ENCODE measurements at regions not wholly inside any gene's neighbourhood (a gene's known extent, or its start where the extent isn't known, plus 50 kb on each side); places are given as distances from the start of the nearest gene placed in this dataset.
"Not testable (repeated sequence)": the region's sequence is repeated elsewhere in the genome, so short reads cannot be mapped to it uniquely, and the experiment has no call there.

DNA sequence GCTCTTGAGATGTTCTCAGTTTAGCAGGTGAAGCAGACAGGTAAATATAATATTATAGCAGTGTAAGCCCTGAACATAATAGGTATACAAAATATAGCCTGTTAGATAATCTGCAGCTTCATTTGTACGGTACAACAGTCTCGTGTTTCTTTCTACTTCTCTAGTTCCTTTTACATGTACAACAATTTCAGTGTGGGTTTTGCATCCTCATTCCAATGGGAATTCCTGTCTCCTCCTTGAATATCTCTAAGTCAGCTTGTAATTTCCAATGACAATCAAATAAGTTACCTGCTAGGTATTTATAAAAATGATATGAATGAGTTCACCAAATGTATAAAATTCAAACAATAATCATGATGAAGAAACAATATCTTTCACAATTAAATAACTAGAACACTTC, 330.0 kb upstream of the RND3 start:
- DNase-seq, result no peak

DNA sequence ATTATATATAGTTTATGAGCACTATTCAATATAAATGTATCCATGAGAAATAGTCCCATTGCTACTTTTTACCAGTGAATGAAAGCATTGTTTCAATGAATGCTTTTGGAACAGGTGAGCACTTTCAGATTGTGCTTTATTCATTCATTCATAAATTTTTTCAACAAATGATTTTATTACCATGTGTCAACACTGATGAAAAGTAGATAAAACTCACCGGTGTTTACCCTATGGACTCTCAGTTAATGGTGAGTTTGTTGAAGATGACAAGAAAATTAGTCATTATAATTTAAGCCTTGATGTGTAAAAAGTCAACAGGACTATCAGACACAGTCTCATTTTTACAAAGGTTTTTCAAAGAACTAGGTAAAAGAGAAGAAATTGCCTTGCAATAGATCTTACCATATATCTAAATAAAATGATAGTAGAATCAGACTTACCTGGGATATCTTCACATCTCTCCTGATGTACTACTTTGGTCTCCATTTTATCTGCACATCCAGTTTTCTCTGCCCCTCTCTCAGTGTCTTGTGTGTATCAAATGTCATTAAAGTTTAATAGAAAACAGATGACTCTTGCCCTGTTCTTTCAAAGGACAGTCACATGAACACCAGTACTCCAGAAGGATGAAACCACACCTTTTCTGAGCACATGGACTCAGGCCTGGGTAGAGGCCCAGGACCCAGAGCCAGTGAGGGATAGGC, 325.3 kb upstream of the RND3 start:
- DNase-seq, result no peak

DNA sequence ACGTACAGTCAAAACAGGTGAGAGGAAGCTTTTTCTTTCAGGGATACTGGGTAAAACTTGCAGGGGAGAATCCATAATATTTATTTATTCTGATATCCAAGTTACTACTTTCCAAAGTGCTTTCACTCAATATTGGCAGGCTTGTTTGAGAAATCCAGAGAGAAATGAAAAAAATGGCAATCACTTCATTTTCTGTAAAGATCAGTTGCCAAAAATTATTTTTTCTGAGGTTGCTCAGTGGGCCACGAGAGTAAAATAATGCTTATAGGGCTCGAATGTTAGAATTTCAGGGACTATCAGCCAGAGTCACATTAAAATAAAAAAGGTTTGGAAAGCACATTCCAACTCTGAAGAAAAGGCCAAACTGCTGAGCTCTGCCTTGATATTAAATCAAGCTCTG, 324.6 kb upstream of the RND3 start:
- DNase-seq, result no peak

DNA sequence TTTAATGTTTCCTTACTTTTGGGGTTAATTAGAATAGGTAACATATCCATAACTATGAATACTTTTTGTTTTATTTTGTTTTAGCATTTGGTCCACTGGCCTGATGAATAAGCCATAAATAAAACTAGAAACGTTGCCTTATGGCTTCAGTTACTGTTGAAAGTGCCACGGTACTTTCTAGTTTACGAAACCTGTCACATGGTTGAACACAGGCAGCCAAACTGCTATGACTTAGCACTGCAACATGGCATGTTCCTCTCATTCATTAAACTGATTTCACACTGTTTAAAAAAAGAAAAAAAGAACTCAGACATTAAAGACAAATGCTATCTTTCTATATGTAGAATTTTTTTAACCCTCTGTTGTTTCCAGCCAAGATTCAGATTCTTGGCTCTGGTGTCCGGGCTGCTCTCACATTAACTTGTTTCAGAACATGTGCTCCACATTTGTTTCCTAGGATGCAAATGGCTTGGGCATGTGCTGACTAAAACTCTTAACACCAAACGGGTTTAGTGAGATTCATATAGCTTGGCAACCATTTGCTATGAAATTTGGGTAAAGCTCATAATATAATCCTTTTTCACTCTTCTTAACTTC, 323.9 kb upstream of the RND3 start:
- no peak for DNase-seq

DNA sequence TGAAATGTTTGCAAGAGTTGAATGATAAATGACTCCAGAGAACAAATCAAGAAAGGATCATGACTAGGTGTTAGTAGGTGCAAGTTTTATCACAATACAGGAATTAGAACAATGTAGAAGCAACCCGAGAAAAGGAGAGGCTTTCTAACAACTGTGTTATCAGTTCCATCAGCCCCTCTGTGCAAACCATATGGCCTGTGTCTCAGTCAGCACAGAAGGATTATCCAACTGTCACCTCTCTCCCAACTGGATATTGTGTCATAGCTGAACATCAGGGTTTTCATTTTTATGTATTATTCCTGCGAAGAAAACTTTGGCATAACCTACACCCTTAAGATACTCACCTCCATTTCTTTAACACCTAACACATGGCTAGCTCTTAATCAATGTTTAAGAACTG, 321.6 kb upstream of the RND3 start:
- DNase-seq, result no peak

DNA sequence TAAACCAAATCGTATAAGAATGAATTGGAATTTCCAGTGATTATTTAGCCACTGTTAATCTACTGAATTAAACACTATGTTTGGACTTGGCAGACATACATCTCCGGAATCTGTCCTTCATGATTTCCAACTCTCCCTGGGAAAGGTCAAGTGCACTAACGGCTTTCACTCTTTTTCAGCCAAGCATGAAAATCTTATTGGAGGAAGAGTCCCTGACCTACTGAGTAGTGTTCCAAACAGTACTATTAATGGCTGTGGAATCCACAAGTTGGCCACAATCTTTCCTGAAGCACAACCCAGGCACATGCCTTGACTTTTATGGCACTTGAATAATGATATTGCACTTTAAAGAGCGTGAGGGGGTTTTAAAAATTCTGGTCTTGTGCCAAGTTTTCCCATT, 318.9 kb upstream of the RND3 start:
- DNase-seq, result no peak

DNA sequence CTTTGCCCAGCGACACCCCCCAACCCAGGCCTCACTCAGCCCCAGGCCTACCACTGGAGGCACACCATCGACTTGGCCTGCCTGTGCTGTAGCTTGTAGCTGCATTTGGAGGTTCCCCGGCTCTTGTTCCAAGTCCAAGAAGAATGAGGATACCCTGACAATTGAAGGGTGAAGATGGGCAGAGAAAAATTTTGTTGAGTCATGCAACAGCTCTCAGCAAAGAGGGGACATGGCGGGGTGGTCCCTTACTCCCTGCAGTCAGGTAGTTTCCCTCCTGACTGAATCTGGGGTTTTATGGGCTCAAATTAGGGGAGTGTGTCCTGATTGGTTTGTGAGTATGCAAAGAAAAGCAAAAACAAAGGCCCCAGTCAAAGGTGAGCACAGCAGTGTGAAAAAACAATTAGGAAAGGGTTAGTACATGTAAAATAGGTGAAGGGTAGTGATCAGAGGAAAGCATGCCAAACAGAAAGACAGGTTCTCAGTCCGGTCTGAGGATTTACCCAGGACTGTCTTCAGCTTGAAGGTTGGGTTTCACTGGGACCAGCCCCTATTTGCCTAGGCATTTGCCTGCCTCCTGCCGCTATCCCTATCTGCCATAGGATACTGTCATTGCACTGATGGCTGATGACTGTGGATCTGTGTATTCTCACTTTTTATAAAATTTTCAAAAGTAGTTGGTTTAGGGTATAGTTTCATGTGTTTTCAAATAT, 316.4 kb upstream of the RND3 start:
- DNase-seq, result no peak

DNA sequence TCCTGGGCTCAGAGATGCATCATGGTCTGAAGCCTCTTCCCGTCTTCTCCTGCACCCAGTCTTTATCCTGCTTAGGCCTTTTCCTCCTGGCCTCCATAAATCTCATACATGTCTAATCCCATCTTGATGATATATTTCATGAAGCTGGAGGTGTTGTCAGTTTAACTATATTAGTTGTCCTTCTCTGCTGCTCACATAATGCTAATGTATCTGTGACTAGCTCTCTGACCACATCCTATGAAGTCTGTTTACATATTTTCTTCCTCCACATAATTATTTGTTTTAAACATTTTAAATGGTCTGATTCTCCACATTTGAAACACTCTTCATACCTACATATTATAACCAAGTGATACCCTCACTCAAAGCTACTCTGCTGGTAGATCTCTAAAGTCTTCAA, 315.2 kb upstream of the RND3 start:
- DNase-seq, result no peak

DNA sequence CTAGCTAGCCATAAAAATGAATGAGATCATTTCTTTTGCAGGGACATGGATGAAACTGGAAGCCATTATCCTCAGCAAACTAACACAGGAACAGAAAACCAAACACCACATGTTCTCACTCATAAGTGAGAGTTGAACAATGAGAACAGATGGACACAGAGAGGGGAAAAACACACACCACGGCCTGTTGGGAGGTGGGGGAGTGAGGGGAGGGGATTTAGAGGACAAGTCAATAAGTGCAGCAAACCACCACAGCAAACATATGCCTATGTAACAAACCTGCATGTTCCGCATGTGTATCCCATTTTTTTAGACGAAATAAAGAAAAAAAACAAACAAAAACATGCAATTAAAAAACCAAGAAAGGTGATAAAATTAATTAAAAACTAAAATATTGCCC, 308.8 kb upstream of the RND3 start:
- DNase-seq, result not testable (repeated sequence)

DNA sequence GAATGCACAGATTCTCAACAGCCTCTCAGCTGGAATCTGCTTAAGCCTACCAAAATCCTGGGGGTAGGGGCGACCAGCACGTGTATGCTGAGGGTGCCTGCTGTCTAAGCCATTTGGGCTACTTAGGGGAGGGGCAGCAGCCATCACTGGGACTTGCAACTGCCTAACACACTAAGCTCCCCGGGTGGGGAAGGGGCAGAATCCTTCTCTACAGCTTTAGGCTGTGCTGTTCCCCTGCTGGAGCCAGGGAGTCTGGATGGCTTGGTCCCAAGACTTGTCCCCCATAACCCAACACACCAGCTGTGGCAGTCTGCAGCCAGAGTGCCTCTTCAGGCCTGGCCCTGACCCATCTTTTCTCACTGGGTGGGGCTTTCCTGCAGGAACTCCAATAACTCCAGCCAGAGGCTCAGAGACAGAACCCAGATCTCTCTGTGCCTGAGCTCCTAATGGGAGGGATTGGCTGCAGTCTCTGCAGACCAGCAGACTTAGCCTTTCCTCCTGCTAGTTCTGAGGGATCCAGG, 305.4 kb upstream of the RND3 start:
- DNase-seq, result no peak

DNA sequence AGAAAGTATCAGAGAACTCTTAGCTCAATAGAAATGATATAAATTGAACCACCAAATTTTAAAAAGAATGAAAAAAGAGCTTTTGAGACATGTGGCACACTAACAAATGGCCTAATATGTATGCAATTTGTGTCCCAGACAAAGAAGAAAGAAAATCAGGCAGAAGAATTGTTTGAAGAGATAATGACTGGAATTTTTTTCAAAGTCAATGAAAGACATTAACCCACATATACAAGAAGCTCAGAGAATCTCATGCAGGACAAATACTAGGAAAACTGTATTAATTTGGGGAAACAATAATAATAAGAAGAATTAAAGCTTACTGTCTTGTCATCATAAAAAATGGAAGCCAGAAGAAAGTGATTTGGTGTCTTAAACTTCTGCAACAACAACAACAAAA, 304.1 kb upstream of the RND3 start:
- no peak for DNase-seq

DNA sequence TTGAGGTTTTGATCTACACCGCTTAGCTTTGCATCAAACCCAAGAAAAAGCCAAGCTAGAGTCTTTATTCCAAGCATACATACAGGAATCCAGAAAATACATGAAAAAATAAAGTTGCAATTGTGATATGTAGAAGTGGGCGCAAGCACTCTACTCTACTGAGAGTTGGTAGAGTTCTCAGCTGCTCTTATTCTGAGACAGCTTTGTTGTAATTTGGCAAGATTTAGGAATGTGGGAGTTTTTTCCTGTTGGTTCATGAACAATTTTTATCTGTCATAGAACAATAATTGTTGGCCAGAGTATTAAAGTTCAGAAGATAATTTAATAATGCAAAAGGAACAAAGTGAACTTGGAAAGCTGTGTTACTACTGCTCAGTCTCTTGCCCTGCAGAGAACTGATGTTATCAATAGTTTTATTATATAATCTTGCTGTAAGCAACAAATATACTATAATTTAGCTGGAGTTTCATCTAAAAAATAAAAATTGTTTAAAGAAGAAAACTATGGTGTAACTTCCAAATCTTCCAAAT, 302.0 kb upstream of the RND3 start:
- no peak for DNase-seq

DNA sequence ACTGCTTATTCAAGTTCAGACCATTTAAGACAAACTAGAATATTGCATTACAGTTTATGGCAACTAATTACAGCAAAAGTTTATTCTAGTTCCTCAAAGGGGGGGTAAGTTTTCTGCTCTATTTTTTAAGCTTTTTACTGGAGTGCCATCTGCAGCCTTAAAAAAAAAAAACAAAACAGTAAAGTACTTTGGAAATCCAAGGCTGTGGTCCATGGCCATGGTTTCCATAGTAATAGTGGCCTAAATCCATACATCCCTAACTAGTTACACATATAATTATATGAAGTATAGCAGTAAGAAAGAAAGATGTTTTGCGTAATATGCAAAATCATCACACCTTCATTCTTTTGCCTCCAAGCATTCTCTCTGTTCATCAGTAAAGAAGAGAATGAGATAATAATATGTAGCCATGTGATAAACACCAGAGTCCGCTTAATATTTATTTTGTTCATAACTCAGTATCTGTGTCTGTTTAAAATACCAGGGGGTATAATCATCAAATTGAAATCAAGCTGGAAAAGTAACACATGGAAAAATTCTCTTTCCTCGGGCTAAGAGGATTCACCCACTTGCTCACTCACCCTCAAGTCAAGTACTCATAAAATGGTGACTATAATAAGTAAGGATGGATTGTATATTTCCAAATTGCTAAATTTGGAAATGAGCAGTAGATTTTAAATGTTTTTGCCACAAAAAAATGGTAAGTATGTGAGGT, 301.1 kb upstream of the RND3 start:
- no peak for DNase-seq

DNA sequence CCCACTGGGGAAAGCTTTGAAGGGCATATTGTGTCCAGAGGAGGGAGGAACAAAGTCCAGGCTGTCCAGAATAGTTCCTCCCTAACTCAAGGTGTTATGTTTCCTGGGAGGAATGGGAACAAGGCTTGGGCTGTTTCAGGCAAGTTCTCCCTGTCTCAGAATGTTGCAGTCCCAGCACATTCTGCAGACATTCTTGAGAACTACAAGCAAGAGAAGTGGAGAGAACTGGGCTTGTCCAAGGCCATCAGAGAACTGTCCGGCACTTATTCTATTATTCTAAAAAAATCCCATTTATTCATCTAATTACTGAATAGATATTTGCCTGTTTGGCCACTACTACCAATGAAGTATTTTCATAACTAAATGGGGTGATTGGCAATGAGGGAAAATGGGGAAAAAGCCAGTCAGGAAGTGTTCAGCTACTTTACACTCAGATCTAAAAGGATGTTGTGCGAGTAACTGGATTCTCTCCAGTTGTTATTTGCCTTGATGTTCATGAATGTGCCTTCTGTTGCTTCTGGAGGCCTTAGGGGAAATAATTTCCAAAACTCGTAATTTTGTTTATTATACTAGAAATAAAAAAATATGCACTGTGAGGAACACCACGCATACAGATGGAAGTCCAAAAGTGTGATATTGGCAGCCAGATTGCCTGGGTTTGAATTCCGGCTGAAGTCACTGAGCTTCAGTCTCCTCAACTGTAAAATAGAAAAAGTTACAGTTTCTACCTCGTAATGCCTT, 300.1 kb upstream of the RND3 start:
- DNase-seq, result no peak

DNA sequence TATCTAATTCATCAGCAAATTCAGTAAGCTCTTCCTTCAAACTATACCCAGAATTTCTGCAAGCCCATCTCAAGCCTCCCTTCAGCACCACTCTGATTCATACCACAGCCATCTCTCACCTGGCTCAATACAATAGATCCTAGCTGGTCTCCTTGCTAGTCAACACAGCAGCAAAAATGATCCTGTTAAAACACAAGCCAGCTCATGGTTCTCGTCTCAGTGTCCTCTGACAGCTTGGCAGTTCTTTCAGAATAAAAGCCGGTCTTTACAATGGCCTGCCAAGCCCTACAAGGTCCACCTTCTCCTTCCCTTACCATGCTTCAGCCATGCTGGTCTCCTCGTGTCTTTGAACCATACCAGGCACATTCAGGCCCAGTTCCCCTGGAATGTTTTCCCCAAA, 296.9 kb upstream of the RND3 start:
- DNase-seq, result no peak

DNA sequence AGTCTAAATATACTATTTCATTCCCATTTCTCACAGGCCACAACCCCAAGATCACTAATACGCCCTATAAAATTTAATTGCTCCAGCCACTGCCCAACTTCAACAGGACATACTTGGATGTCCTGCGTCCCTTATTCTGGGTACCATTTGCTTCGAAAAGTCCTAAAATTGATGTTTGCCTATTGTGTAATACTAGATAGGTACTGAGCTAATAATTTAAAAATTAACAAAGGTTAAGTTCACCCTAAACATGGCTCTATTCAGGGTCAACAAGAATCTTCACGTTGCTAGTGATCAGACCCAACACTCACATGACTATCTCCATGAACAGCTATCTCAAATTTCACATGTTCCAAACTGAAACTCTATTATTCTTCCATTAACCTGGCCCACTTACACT, 296.4 kb upstream of the RND3 start:
- no peak for DNase-seq

DNA sequence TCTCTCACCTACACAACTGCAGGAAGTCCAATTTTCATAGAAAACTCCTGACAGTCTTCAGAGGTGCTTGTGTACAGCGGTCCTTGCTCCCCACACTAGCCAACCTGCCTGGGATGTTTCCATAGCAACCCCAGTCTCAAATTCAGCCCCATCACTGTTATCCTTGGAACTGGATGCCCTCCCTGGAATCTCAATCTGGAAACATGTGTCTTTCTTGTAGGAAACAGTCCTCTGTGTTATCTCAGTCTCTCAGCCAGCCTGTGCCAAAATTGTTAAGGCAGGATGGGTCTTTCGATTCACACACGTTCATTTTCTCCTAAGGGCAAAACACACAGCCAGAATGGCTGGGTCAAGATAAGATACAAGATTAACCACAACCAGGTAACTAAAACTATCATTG, 295.5 kb upstream of the RND3 start:
- no peak for DNase-seq

DNA sequence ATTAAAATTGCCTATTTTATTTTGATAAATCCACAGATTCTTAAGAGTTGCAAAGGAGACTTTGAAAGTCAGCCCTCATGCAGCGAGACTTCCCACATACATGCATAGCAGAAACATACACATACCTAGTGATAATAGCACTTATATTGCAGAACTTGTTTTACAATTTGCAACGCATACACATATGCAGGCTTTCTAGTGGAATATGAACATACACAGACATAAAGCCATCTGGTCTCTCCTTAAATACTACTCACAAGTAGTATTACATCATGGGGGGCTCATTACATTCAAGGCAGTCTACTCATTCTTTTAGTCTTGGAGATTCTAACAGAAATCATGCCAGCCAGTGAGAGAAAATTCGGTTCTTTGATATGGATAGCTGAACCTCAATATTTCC, 295.1 kb upstream of the RND3 start:
- no peak for DNase-seq

DNA sequence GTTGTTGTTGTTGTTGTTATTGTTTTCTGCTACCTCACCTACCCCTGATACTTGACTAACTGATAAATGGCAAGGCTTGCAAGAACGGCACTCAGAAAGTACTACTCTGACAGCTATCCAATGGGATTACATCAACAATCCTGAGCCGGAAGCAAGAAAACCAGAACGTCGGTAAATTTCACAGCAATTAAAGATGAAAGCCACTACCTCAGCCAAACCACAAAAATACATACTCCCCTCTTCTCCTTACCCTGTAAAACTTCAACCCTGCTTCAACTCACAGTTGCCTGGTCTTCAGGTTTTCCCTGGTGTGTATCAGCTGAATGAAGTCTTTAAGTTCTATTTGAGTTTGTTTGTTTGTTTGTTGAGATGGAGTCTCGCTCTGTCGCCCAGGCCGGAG, 293.7 kb upstream of the RND3 start:
- no peak for DNase-seq

DNA sequence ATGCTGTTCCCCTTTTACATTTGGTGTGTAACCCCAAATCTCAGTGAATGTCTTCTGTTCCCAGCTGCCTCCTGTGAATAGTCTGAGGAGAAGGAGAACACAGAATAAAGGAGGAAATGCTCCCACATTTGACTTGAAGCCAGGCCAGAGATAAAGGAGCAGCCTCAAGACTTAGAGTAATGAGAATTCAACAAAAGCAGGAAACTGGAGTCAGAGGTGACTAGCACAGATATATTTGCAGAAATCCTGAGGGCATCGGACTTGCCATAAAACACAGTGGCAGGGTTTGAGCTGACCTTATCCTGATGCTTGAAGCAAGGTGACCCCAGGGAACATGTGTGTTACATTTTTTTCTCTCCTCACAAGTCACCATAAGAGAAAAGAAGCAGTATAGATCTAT, 291.4 kb upstream of the RND3 start:
- DNase-seq, result no peak

DNA sequence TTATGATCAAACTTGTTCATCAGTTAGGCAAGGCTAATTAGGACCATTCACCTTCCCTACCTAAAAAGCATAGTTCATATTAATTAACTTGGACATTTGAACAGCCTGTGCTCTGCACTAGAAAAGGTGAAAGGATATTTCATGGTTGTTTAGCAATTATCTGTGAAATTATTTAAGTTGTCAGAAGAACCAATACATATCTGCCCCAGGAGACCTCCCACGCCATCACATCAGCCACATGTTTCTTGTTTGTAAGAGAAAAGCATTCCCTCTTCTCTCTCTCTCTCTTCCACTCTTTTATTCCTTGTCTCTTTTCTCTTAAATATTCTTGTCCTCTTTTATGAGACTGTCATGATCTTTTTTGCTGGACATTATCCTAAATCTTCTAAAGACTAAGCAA, 282.0 kb upstream of the RND3 start:
- no peak for DNase-seq

DNA sequence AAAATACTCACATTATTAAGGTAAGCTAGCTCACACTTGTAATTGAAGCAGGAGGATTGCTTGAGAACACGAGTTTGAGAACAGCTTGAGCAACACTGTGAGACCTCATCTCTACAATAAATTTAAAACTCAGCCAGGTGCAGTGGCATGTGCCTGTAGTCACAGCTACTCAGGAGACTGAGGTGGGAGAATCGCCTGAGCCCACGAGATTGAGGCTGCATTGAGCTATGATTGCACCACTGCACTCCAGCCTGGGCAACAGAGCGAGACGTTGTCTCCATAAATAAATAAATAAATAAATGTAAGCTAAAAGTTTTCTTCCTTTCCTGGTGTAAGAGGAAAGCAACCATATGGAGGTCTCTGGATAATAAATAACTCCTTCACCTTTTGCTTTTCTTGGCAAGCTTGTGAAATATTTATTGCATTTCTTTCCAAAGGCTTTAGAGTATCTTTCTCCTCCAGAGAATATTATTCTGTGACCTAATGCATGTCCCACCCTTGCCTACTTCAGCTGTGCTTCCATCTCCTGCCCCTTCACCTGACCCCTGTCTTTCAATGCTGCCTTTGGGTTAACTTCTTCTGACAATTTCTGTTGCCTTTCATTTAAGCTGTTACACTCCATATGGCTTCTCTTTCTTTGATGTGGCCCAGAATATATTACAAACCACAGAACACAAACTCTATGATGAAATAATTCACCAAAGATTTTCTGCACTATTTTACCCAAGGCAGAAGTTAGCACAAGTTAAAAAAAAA, 280.7 kb upstream of the RND3 start:
- no peak for DNase-seq
